ENCODE measurements at regions not wholly inside any gene's neighbourhood (a gene's known extent, or its start where the extent isn't known, plus 50 kb on each side); places are given as distances from the start of the nearest gene placed in this dataset.
"Not testable (repeated sequence)": the region's sequence is repeated elsewhere in the genome, so short reads cannot be mapped to it uniquely, and the experiment has no call there.

- DNase-seq (ENCODE audit: low read depth in 2 of 2), result no peak
Observed at GRCh38 chr7:29649028-29649716, 85.5 kb downstream of the PRR15 start.

- no peak for DNase-seq (ENCODE audit: low read depth in 2 of 2)
Observed at GRCh38 chr7:29649876-29650275, 86.2 kb downstream of the PRR15 start.

DNA sequence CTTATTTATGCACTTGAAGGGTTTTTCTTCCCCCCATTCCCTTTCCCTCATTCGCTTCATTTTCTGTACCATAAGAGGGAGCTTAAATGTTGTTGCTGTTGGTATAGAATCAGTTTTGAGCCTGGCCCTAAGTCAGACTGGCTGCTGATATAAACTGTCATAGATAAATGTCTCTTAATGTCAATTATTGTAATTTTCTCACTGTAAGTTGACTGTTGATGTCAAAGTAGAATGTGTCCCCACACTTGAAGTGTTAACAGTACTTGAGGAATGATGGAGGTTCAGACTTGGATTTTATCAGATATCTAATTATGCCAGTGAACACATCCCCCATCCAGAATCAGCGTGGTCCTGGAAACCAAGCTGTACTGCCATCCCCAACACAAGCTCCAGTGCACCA is 87.8 kb downstream of the PRR15 start:
- no peak for DNase-seq (ENCODE audit: low read depth in 2 of 2)

GRCh38 chr7:29652556-29652955 is 88.9 kb downstream of the PRR15 start:
- DNase-seq (ENCODE audit: low read depth in 2 of 2), result no peak

DNA sequence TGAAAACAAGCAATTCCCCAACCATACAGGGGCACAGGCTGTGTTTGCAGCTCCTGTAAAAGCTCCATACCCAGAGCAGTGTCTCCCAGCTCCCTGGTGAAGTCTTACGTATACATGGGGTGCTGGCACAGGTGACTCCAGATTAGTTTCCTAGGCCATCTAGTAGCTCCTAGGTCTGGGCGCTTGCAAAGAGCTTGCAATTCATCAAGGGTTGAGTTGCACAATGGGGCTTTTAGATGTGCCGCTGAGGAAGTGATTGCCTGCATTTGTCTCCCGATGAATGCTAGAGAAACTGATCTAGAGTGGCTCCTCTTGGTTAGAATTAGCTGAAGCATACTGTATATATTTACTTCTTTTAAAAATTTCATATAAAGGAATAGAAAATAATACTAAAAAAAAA is 90.7 kb downstream of the PRR15 start:
- DNase-seq (ENCODE audit: low read depth in 2 of 2), result not testable (repeated sequence)

- DNase-seq (ENCODE audit: low read depth in 2 of 2), result no peak
Observed at GRCh38 chr7:29657288-29657687, 93.7 kb downstream of the PRR15 start.

DNA sequence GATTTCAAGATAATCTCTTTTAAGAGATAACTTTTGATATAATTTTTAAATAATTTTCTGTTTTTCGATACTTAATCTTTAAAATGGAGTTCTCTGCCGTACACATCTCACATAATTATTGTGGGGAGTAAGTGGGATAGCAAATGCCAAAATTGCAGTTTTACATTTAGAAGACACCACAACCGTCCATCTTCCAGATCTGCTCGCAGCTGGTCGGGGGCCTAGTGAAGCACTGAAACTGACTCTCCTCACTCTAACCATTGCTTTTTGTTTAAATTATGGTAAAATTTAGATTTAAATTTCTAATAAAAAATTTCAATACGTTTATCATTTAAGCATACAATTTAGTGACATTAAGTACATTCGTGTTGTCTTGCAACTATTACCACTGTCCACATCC is 94.2 kb downstream of the PRR15 start:
- no peak for DNase-seq (ENCODE audit: low read depth in 2 of 2)

DNA sequence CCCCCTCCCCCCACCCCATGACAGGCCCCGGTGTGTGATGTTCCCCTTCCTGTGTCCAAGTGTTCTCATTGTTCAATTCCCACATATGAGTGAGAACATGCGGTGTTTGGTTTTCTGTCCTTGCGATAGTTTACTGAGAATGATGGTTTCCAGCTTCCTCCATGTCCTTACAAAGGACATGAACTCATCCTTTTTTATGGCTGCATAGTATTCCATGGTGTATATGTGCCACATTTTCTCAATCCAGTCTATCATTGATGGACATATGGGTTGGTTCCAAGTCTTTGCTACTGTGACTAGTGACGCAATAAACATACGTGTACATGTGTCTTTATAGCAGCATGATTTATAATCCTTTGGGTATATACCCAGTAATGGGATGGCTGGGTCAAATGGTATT is 95.6 kb downstream of the PRR15 start:
- DNase-seq (ENCODE audit: low read depth in 2 of 2), result not testable (repeated sequence)

DNA sequence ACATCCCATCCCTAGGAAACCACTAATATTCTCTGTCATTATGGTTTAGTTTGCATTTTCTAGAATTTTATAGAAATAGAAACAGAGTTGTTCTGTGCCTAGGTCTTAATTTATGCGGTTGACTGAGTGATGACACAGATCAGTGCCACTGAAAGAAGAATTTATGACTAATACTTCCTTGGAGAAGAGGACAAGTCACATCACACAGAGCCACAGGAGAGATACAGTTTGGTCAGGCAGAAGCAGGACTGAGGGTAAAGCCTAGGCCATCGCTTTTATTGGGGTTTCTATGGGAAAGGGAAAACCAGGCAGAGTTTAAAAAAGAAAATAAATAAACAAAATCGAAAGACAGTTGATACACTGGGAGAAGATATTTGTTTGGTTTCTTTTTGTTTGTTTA is 99.3 kb downstream of the PRR15 start:
- not testable (repeated sequence) for DNase-seq (ENCODE audit: low read depth in 2 of 2)

DNA sequence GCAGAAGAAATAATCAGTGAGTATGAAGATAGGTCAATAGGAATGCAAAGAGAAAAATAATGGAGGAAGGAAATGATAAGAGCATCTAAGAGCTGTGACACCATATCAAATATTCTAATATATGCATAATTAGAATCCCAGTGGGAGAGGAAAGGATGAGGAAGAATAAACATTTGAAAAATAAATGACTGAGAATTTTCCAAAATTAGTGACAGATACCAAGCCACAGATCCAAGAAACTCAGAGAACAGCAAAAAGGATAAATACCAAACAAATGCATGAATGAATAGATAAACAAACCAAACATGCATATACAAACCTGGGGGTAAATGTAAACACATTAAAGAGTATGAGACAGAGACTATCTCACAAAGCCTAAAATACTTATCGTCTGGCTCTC is 101.4 kb downstream of the PRR15 start:
- not testable (repeated sequence) for DNase-seq (ENCODE audit: low read depth in 2 of 2)

- not testable (repeated sequence) for DNase-seq (ENCODE audit: low read depth in 2 of 2)
Observed at GRCh38 chr7:29667096-29667669, 103.5 kb downstream of the PRR15 start.

- not testable (repeated sequence) for DNase-seq (ENCODE audit: low read depth in 2 of 2)
Observed at GRCh38 chr7:29671286-29671685, 107.7 kb downstream of the PRR15 start.

- DNase-seq (ENCODE audit: low read depth in 2 of 2), result not testable (repeated sequence)
Observed at GRCh38 chr7:29673635-29674034, 110.0 kb downstream of the PRR15 start.

DNA sequence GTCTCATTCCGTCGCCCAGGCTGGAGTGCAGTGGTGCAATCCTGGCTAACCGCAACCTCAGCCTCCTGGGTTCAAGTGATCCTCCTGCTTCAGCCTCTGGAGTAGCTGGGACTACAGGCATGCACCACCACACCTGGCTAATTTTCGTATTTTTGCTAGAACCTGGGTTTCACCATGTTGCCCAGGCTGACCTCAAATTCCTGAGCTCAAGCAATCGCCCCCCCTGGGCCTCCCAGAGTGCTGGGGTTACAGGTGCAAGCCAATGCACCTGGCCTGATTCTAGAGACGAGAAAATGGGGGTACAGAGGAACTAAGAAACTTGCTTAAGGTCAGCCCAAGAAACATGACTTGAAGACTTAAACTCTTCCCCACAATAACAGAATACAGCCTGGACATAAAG is 111.0 kb downstream of the PRR15 start:
- not testable (repeated sequence) for DNase-seq (ENCODE audit: low read depth in 2 of 2)

- DNase-seq (ENCODE audit: low read depth in 2 of 2), result not testable (repeated sequence)
Observed at GRCh38 chr7:29677254-29677653, 113.6 kb downstream of the PRR15 start.

GRCh38 chr7:29679963-29680362 is 116.3 kb downstream of the PRR15 start:
- DNase-seq (ENCODE audit: low read depth in 2 of 2), result not testable (repeated sequence)

GRCh38 chr7:29680601-29681000 is 117.0 kb downstream of the PRR15 start:
- not testable (repeated sequence) for DNase-seq (ENCODE audit: low read depth in 2 of 2)

DNA sequence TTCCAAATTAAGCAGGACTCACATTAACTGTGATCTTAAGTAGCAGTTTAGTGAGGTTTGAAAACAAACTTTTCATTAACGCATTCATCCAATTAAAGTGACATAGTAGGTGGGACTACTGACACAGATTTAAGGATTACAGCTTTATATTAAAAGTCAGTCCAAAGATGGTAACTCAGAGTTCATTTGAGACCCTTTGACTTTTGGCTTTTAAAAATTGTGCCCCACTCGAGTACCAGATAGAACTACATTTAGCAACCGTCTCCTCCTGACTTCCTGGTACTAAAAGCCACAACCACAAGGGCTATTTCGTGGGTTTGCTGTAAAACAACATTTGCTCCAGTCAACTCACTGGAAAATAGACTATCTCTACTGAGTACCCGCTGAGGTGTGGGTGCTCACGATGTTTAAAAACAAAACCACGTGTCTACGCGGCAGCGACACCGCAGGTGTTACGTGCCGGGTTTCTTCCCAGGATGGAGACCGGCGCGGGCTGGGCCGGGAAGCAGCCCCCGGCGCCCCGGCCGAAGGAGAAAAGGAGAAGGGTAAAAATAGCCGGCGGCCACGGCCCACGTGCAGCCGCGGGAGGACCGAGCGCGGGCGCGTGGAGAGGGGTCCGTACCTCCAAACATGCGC is 120.6 kb downstream of the PRR15 start:
- DNase-seq (ENCODE audit: low read depth in 2 of 2), result not testable (repeated sequence)

DNA sequence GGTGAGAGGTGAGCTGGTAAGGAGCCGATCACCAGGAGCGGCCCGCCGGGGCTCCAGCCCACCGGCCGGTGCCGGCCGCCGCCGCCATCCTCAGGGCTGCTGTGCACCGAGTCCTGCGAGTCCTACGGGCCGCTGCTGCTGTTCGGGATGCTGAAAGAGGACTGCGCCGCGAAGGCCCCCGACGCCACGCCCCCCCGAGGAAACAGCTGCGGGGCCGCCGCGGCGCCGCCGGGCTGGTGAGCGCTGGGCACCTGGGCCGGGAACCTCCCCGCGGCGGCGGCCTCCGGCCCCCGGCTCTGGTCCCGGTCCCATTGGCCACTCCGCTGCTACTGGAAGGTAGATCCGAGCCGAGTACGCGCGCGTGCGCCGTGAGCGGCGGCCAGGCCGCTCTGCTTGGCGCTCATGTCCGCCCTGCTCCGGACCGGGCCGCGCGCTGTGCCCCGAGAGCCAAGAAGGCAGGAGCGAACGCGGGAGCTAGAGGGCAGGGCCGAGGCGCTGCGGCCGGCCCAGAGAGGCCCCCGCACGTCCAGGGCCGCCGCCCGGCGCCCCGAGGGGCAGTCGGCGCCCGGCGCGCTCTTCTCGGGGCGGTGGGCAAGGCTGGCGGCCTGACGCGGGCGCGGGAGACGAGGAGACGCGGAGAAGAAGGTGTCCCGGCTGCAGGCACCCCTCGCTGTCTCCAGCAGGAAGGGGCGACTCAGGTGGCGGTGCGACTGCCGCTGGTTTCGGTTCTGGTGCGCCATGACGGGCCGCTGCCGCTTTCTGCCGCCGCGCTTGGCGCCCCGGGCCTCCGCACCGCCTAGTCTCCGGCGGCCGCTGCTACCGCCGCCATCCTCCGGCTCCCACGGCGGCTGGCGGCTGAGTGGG is 121.3 kb upstream of the WIPF3 start:
- peak in 1 of 2 donors; percentile 6 for DNase-seq (ENCODE audit: low read depth in 2 of 2)

- not testable (repeated sequence) for DNase-seq (ENCODE audit: low read depth in 2 of 2)
Observed at GRCh38 chr7:29685651-29686271, 120.5 kb upstream of the WIPF3 start.

DNA sequence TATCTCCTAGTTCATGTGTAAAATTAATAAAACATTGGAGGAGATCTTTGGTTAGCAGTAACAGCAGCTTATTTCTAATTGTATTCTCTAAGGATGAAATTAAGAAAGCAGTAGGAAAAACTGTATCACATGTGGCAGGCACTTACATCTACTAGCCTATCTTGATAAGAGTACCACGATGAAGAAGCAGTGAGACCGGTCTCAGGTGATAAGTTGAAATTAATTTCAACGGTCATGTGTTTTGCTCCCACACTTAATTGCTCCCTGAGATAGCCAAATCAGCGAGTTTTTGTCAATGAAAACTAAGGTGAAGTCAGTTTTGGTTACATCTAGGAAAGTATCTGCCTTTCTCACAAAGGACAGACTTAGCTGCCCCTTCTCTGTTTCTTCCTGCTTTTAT is 115.8 kb upstream of the WIPF3 start:
- not testable (repeated sequence) for DNase-seq (ENCODE audit: low read depth in 2 of 2)

- not testable (repeated sequence) for DNase-seq (ENCODE audit: low read depth in 2 of 2)
Observed at GRCh38 chr7:29696402-29696801, 109.9 kb upstream of the WIPF3 start.
